Peyer's patch (tissue), 4 donors: ENCODE measurements at regions not wholly inside any gene's neighbourhood (a gene's known extent, or its start where the extent isn't known, plus 50 kb on each side); places are given as distances from the start of the nearest gene placed in this dataset.

Source experiments
- POLR2A ChIP-seq, 2 donors: fragments of 450-650 bp; IDR thresholded peaks; one replicate each; pipeline ENCODE4 v1.5.1; 2017; ENCODE audit warnings: antibody characterized with exemption in 2 of 2, mild to moderate bottlenecking in 2 of 2, moderate library complexity in 2 of 2
- TF ChIP-seq, protein P1 (sequence below), 6 experiments: fragments of 450-650 bp in 4 of 6; fragments of 200-600 bp in 2 of 6; sonication (generic) in 1 of 6; IDR thresholded peaks; one replicate each; pipeline ENCODE4 v1.5.1; 2017 to 2019; ENCODE audit warnings: antibody characterized with exemption in 6 of 6, mild to moderate bottlenecking in 3 of 6, moderate library complexity in 1 of 6

DNA sequence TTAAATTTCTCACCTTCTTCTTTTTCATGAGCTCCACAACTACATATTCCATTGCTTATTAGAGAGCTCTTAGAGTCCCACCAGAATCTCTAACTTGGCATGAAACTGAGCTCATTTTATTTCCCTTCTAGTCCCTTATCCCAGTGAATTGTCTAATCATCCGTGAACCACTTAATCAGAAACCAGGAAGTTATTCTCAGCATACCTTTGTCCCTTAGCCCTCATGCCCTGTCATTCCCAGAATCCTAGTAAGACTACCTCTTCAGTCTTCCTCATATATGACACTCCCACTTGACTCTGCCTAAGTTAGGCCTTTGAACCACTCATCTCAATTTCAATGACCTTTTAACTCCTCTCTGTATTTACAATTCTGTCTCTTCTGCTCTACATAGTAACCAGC, 93.0 kb upstream of the PAPPA start:
- TF ChIP-seq, protein P1, sequence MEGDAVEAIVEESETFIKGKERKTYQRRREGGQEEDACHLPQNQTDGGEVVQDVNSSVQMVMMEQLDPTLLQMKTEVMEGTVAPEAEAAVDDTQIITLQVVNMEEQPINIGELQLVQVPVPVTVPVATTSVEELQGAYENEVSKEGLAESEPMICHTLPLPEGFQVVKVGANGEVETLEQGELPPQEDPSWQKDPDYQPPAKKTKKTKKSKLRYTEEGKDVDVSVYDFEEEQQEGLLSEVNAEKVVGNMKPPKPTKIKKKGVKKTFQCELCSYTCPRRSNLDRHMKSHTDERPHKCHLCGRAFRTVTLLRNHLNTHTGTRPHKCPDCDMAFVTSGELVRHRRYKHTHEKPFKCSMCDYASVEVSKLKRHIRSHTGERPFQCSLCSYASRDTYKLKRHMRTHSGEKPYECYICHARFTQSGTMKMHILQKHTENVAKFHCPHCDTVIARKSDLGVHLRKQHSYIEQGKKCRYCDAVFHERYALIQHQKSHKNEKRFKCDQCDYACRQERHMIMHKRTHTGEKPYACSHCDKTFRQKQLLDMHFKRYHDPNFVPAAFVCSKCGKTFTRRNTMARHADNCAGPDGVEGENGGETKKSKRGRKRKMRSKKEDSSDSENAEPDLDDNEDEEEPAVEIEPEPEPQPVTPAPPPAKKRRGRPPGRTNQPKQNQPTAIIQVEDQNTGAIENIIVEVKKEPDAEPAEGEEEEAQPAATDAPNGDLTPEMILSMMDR (IDR thresholded peaks at IDR 0.05): no peak
- no peak for TF ChIP-seq POLR2A (IDR thresholded peaks at IDR 0.05)
